Ascending aorta (tissue), 2 donors: ENCODE measurements at regions not wholly inside any gene's neighbourhood (a gene's known extent, or its start where the extent isn't known, plus 50 kb on each side); places are given as distances from the start of the nearest gene placed in this dataset.

Source experiments
- DNase-seq, 2 donors: peaks; one replicate each; pipeline ENCODE4 v3.0.0-alpha.2; 2019; ENCODE audit warnings: low spot score in 2 of 2
- H3K27ac ChIP-seq, 2 donors: fragments of 200-600 bp; sonication (generic); one replicate each; pipeline ENCODE4 v1.5.1; 2016 to 2017; ENCODE audit warnings: mild to moderate bottlenecking in 1 of 2
- H3K27me3 ChIP-seq: fragments of 200-600 bp; sonication (generic); one replicate; pipeline ENCODE4 v1.5.1; 2017
- H3K36me3 ChIP-seq, 2 donors: fragments of 200-600 bp; sonication (generic); one replicate each; pipeline ENCODE4 v1.5.1; 2016
- H3K4me1 ChIP-seq, 2 donors: fragments of 200-600 bp; sonication (generic); one replicate each; pipeline ENCODE4 v1.5.1; 2016 to 2017; ENCODE audit warnings: mild to moderate bottlenecking in 1 of 2
- H3K4me3 ChIP-seq, 2 donors: fragments of 200-600 bp; sonication (generic); one replicate each; pipeline ENCODE4 v1.5.1; 2016 to 2017; ENCODE audit warnings: mild to moderate bottlenecking in 1 of 2
- H3K9me3 ChIP-seq, 2 donors: fragments of 200-600 bp; sonication (generic); one replicate each; pipeline ENCODE4 v1.5.1; 2016
- CTCF ChIP-seq, 3 experiments: fragments of 200-600 bp in 2 of 3; fragments of 450-650 bp in 1 of 3; sonication (generic) in 2 of 3; IDR thresholded peaks; one replicate each; pipeline ENCODE4 v1.5.1; 2016 to 2019; ENCODE audit warnings: antibody characterized with exemption in 3 of 3, mild to moderate bottlenecking in 1 of 3, moderate library complexity in 1 of 3
- intact Hi-C: fragments of 100-400 bp; cut with DNase I; formaldehyde crosslinking; loops from one replicate; pipeline ENCODE4 v1.15.1; 2023

GRCh38 chr4:185896817-185897488 lies 85.0 kb upstream of the SORBS2 start:
- intact Hi-C loops = no loop called here
- H3K4me3 ChIP-seq = no peak overlapping the region
- no peak for DNase-seq
- H3K27ac ChIP-seq = no peak overlapping the region
- H3K27me3 ChIP-seq = no peaks in the 10 kb centered on the region
- no peaks in the 10 kb centered on the region for H3K4me1 ChIP-seq
- no peaks in the 10 kb centered on the region for H3K36me3 ChIP-seq
- no peaks in the 10 kb centered on the region for H3K9me3 ChIP-seq
- TF ChIP-seq CTCF (IDR thresholded peaks at IDR 0.05) = no peak

GRCh38 chr4:185898413-185898812 lies 86.4 kb upstream of the SORBS2 start:
- intact Hi-C loops = no loop called here
- H3K27ac ChIP-seq = no peak overlapping the region
- no peak overlapping the region for H3K4me3 ChIP-seq
- DNase-seq = no peak
- H3K36me3 ChIP-seq = no peaks in the 10 kb centered on the region
- TF ChIP-seq CTCF (IDR thresholded peaks at IDR 0.05) = no peak
- H3K4me1 ChIP-seq = no peaks in the 10 kb centered on the region
- no peaks in the 10 kb centered on the region for H3K27me3 ChIP-seq
- no peaks in the 10 kb centered on the region for H3K9me3 ChIP-seq

- intact Hi-C loops = no loop called here
- TF ChIP-seq CTCF (IDR thresholded peaks at IDR 0.05) = no peak
- DNase-seq = no peak
- Histone ChIP-seq H3K4me3 (no peak overlapping the region), H3K9me3 (no peaks in the 10 kb centered on the region), H3K36me3 (no peaks in the 10 kb centered on the region), H3K27me3 (no peaks in the 10 kb centered on the region), H3K27ac (no peak overlapping the region), H3K4me1 (no peaks in the 10 kb centered on the region)
Observed at GRCh38 chr4:185899833-185900232, 87.8 kb upstream of the SORBS2 start.

- Histone ChIP-seq H3K4me1 (no peaks in the 10 kb centered on the region), H3K9me3 (no peaks in the 10 kb centered on the region), H3K36me3 (no peaks in the 10 kb centered on the region), H3K4me3 (no peak overlapping the region), H3K27ac (no peak overlapping the region), H3K27me3 (no peaks in the 10 kb centered on the region)
- TF ChIP-seq CTCF (IDR thresholded peaks at IDR 0.05) = no peak
- DNase-seq = no peak
- intact Hi-C loops = no loop called here
Observed at GRCh38 chr4:185902654-185903053, 90.7 kb upstream of the SORBS2 start.

GRCh38 chr4:185903205-185903604 lies 91.2 kb upstream of the SORBS2 start:
- intact Hi-C loops = no loop called here
- no peak overlapping the region for H3K4me3 ChIP-seq
- H3K27ac ChIP-seq = no peak overlapping the region
- TF ChIP-seq CTCF (IDR thresholded peaks at IDR 0.05) = no peak
- H3K36me3 ChIP-seq = no peaks in the 10 kb centered on the region
- H3K27me3 ChIP-seq = no peaks in the 10 kb centered on the region
- no peak for DNase-seq
- H3K9me3 ChIP-seq = no peaks in the 10 kb centered on the region
- no peaks in the 10 kb centered on the region for H3K4me1 ChIP-seq

GRCh38 chr4:185904381-185904780 lies 92.4 kb upstream of the SORBS2 start:
- intact Hi-C loops = no loop called here
- no peaks in the 10 kb centered on the region for H3K9me3 ChIP-seq
- no peaks in the 10 kb centered on the region for H3K4me1 ChIP-seq
- no peak for TF ChIP-seq CTCF (IDR thresholded peaks at IDR 0.05)
- no peak overlapping the region for H3K4me3 ChIP-seq
- H3K27me3 ChIP-seq = no peaks in the 10 kb centered on the region
- H3K36me3 ChIP-seq = no peaks in the 10 kb centered on the region
- DNase-seq = no peak
- no peak overlapping the region for H3K27ac ChIP-seq
